ENCODE measurements at regions not wholly inside any gene's neighbourhood (a gene's known extent, or its start where the extent isn't known, plus 50 kb on each side); places are given as distances from the start of the nearest gene placed in this dataset.

DNA sequence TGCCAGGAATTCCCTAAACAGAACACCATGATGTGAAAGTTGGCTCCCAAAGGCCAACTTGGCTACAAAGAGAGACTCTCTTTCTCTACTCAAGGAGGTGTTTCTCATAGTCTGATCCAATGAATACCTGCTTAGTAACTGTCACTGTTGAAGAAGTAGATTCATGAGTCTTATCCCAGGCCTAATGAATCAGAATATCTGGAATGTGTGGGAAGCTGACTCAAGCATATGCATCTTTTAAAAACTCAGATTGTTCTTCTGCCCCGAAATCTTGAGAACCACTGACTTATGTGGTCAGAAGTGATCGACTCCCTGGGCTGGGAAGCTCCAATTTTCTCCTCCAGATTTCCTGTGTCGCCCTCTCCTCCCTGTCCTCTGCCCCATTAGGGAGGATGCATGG is 345.6 kb downstream of the PLK2 start:
- TF ChIP-seq, protein P1, sequence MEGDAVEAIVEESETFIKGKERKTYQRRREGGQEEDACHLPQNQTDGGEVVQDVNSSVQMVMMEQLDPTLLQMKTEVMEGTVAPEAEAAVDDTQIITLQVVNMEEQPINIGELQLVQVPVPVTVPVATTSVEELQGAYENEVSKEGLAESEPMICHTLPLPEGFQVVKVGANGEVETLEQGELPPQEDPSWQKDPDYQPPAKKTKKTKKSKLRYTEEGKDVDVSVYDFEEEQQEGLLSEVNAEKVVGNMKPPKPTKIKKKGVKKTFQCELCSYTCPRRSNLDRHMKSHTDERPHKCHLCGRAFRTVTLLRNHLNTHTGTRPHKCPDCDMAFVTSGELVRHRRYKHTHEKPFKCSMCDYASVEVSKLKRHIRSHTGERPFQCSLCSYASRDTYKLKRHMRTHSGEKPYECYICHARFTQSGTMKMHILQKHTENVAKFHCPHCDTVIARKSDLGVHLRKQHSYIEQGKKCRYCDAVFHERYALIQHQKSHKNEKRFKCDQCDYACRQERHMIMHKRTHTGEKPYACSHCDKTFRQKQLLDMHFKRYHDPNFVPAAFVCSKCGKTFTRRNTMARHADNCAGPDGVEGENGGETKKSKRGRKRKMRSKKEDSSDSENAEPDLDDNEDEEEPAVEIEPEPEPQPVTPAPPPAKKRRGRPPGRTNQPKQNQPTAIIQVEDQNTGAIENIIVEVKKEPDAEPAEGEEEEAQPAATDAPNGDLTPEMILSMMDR (IDR thresholded peaks at IDR 0.05) = no peak
- no peak for TF ChIP-seq ZFX (IDR thresholded peaks at IDR 0.05; ENCODE audit: borderline replicate concordance)

Measured in 22Rv1 (cell line).